HG02642 (cell line): ENCODE measurements at regions not wholly inside any gene's neighbourhood (a gene's known extent, or its start where the extent isn't known, plus 50 kb on each side); places are given as distances from the start of the nearest gene placed in this dataset.

Experiments
- ATAC-seq: cut with Tn5 transposase; IDR thresholded peaks from one replicate; pipeline ENCODE4 v1.9.1; 2021; ENCODE audit warnings: mild to moderate bottlenecking; ENCODE audit not compliant: unreplicated experiment, poor library complexity

DNA sequence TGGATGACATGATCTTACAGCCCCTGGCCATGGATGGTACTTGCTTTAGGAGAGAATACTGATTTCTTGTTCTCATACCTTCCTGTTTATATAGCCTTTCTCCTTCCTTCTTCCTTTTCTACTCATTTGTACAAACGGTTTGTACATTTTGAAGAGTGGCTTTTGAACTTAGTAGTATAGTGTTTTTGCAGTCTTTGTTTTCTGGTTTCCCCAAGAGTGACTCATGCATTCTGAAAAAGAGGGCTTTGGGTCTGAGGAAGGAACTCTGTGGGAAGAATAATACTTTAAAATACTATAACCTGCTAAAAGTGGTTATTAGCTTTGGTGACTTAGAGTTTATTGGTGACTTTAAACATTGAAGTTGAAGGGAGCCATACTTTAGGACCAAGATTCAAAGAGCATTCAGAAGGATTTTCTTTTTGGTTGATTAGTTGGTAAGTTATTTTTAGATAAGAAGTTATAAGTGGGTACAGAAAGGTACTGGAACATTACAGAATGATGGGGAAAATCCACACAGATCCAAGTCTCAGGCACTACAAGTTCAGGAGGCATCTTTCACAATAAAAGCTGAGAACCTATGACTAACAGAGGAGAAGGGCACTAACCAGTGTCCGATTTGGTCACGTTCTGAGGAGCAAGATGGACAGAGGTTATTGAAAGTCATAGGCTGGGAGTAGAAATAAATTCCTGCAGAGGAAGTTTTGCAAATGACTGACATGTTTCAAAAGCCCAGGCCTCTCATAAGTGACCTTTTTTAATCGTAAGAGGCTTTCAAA is 369.6 kb upstream of the AZI2 start:
- ATAC-seq: no peak

DNA sequence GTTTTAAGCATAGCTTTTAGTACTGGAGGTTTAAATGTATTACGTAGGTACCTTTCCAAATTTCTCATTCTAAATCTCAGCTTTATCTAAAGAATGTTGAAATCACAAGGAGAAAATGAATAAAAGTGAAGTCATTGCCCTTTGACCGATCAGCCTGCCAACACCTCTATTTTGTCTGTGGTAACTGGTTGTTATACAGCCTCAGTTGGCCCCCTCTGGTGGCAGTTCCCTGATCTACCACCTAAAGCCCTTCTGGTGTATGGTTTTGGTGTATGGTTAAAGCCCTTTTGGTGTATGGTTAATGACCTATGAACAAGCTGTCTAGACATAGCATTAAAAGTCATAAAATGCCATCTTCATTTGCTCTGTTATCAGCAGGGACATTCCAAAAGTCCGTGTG is 378.2 kb upstream of the AZI2 start:
- ATAC-seq: peak; percentile 84

DNA sequence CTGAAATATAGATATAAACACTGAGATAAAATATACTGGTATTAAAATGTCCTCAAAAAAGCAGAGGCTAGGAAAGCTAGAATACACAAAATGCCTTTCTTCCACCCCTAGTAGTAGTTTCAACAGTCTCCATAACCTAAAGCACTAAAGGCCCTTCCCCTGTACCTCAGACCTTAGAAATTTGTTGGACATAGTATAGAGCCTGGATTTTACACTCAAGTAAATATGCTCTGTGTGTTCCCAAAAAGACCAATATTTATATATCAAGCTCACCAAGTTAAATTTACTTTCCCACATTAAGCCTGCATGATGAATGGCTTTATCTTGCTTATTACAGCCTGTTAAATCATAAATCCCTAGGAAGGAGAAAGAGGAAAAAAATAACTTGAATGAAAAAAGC is 378.7 kb upstream of the AZI2 start:
- ATAC-seq: no peak

DNA sequence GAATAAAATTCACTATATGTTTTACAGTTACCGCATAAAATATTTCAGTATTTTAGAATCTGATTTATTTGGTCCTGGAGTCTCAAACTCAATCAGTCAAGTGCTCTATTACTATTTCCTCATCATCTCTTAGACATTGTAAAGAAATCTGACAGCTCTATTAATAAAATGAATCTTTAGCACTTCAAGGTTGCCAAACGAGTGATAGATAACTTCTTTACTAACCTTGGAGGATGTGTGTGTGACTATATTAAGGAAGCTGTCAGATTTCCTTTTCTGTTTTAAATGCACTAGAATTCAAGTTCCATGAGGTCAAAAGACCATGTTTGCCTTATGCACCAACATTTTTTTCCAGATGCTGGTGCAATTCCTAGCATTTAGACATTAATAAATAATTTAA is 389.8 kb upstream of the AZI2 start:
- ATAC-seq: no peak

DNA sequence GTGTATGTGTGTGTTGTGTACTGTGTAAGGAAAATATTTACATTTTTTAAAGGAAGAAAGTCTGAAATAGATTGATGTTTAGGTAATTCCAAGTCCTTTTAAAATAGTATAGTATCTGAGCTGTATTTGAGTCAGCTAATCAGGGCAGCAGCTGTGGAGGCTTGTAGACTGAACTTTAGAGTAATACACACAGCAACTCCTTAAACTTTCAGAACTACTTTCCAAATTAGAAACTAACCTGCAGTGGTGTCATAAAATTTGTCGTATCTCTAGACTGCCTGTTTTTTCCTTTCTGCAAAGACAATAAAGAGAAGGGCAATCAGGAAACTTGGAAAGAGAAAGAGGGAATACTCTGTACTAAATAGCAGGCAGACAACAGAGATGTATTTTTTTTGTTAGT is 391.0 kb upstream of the AZI2 start:
- ATAC-seq: no peak

GRCh38 chr3:28743271-28743670 is 394.6 kb upstream of the AZI2 start:
- ATAC-seq: no peak

DNA sequence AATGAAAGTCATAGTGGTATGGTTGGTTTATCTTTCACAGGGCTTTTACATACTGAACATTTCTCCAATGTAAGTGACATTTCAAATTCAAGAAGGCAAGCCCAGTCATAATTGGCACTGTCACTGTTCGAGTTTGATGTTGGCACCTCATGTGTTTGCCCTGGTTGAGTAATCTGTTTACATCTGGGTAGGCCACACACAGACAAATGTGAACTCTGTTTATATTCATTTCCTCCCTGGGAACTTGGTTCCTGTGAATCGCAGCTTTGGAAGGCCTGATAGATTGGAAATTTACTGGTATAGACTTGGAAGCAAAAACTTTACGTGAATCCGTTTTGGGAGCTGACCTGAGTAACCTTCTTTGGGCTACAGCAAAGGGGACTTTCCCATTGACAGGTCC is 395.2 kb upstream of the AZI2 start:
- no peak for ATAC-seq

DNA sequence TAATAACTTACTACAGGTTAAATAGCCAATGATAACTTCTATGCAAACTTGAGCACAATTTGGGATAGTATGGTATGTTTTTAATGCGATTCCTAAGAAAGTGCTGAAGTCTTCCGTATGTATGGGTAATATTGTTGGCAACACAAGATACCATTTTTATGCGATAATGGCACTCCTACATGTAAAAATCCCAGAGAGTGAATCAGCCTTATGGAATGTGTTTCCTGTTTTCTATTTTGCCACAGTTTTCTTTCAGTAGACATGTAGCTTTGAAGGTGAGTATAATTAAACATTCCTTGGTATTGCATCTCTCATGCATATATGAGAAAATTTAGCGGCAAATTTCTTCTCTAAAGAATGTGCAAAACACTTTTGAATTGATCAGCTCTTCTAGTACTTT is 396.8 kb upstream of the AZI2 start:
- ATAC-seq: no peak

DNA sequence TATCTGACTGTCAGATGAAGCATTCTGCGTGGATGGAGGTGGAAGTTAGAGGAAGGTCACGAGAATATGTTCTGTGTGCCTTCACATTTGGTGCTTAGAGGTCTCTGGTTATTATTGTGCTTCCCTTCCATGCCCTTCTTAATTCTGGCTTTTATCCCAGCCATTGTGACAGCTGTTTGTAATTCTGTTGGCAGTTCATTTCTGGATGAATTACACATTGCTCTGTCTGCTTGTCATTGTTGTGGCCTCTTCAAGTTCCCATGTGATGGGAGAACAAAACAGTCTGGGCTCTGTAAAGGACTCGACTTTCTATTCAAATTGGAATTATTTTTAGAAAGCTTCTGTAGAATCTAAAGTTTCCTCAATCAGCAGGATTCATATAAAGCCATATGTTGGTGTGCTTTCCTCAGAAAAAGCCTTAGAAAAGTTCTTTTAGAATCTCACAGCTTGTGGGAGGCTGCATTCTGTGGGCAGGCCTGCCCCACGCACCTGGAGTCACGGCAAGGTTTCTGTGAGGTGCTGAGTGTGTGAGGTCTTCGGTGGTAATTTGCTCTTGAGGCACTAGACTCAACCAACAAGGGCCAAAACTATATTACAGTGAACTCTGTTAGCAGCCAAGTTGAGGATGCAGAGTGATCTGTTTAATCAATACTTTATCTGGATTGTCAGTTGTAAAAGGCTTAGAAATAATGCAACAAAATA is 397.4 kb upstream of the AZI2 start:
- ATAC-seq: no peak

- ATAC-seq: no peak
Observed at GRCh38 chr3:28746990-28747389, 398.4 kb upstream of the AZI2 start.

GRCh38 chr3:28751864-28752263 is 403.2 kb upstream of the AZI2 start:
- no peak for ATAC-seq

GRCh38 chr3:28752290-28752689 is 403.7 kb upstream of the AZI2 start:
- ATAC-seq: no peak

DNA sequence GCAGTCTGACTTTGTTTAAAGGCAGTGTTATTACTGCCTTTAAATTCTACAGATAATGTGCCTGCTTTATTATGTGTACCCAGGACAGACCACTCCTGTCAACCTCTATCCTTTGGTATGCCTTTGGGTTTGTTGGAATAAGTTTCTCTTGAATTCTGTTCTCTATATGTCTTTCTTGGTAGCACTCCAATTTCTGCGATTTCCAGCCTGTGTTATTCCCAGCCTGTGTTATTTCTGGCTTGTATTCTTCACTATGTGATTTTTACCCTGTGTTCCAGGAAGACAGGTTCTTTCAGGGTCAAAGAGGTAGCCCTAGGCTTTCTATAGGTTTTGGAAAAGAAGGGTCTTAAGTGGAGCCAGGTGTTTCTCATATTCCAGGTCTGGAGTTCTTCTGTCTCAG is 407.4 kb upstream of the AZI2 start:
- ATAC-seq: no peak

DNA sequence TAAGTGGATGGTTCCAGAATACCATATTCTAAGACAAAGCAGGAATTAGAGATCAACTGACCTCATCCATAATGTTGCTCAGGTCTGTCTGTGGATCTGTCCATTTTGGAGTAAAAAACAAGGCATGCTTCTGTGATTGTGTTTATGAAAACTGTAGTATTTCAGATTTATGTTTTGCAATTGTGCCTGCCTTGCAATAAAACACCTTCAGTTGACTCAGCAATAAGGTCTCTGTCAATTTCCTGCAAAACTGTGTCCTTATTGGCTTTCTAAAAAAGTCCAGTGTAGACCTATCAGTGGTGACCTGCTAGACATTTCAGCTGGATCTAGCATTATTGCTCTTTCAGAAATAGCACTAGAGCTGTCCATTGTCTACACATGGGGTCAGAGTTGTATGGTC is 409.5 kb upstream of the AZI2 start:
- ATAC-seq: no peak

GRCh38 chr3:28761375-28761774 is 412.8 kb upstream of the AZI2 start:
- ATAC-seq: no peak

DNA sequence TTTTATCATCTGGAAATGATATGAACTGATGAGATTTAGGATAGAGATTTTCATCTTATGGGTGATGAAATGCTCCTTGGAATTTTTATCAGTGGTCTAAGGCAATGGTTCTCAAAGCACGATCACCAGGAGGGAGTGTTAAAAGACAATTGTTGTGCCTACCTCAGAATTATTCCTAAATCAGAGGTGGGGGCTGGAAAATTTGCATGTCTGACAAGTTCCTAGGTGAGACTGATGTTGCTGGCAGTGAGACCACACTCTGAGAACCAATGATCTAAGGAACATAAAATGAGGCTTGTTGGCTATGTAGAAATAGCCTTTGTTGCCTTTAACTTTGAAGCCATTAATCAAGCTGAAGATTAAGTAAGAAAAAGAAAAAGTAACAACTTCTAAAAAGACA is 416.6 kb upstream of the AZI2 start:
- no peak for ATAC-seq

DNA sequence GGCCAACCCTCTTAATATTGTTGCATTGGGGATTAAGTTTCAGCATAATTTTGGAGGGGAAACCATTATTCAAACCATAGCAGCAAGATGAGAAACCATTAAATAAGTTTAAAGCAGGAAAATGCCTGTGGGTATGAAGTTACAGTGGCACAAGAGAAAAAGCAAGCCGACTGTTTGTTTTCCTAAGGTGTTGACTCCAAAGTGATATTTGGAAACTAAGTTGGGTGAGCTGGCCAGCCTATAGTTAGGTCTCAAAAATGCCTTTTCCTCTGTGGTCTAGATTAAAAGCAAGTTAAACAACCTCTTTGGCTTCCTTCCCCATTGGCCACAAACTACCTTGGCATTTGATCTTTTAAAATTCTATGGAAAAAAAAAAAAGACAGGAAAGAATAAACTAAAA is 419.8 kb upstream of the AZI2 start:
- ATAC-seq: no peak

DNA sequence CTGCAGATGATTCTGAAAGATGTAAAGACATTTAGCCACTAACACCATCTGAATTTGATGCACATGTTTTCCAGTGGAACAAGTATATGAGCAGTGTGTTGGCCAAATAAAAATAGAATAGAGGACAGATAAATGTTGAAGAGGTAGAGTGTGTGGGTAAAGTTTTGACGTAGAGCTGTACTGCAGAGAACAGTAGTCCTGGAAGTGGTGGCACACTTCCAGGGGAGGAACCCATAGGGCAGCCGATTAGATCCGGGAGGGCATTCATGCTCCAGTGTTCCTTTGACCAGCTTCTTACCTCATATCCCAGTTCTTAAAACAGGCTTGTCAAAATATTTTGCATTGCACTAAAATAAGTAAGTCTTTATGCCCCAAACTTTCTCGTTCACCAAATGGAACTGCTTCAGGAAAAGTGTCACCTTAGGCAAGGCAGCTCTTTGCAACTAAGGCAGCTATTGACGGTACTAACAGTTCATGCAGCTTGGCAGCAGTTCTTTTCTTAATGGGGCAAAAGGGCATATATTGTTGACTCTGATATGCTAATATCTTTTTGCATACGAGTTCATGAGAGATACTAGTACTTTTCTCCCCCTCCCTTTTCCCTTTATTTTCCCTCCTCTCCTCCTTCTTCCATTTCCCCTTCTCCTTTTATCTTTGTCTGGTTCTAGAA is 429.3 kb upstream of the AZI2 start:
- no peak for ATAC-seq

- ATAC-seq: no peak
Observed at GRCh38 chr3:28780480-28780879, 431.9 kb upstream of the AZI2 start.

GRCh38 chr3:28781053-28781452 is 432.4 kb upstream of the AZI2 start:
- no peak for ATAC-seq

- no peak for ATAC-seq
Observed at GRCh38 chr3:28786446-28786845, 437.8 kb upstream of the AZI2 start.

GRCh38 chr3:28788571-28788970 is 439.9 kb upstream of the AZI2 start:
- no peak for ATAC-seq
